IPS DF 4.7 (cell line): ENCODE measurements at regions not wholly inside any gene's neighbourhood (a gene's known extent, or its start where the extent isn't known, plus 50 kb on each side); places are given as distances from the start of the nearest gene placed in this dataset.

Experiments
- DNase-seq: peaks from one replicate; pipeline ENCODE4 v3.0.0-alpha.2; 2013; ENCODE audit warnings: low spot score; ENCODE audit errors: extremely low read depth

DNA sequence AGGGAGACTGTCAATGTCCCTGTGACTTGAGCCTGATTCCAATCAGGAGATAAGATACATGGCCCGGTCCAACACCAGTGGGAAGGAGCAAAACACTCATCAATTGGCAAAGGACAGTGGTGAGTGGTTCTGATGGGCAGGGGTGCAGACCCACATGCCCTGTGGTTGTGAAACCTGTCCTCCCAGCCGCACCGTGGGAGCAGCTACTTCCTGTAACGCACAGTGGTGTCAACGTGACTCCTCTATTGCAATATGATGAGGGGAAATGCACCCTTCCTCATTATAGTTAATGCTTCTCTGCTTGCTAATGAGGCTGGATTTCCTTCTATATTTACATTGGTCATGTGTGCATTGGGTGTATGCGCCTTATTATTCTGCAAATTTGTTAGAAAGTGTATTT lies 223.0 kb downstream of the IRX1 start:
- no peak for DNase-seq

DNA sequence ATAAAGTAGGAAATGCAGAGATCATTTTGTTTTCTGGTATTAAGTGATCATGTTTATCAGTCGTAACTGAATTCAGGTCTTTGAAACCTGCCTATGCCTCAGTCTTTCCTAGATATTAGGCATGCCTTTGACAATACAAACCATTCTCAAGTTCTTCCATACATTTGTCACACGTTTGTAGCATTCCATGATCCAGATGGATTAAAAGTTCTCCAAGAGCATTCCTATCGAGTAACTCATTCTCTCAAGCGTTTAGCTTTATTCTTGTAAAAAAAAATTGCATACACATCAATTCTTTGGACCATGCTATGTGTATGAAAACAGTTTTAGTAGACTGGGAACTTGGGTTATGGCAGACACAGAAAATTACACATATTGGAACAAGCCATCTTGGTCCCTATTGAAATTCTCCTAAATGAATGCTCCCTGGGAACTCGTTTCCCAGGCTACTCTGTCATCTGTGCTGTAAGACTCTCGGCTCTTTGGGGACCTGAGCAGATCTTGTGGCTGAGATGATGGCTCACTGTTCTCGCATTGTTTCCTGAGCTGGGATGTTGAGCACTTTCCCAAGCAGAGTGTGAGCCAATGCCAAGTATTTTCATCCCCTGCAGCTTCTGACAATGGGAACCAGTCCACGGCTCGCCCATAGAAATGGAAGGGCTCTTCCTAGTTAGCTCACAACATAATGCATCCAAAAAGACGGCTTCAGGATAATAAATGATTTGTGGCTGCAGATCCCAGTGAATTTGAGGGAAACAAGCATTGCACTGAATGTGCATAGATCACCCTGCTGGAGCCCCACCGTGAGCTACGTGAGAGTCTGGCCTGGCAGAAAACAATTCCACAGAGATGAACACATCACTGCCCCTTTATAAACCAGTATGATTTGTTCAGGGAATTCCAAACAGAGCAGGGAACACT lies 230.2 kb downstream of the IRX1 start:
- no peak for DNase-seq

DNA sequence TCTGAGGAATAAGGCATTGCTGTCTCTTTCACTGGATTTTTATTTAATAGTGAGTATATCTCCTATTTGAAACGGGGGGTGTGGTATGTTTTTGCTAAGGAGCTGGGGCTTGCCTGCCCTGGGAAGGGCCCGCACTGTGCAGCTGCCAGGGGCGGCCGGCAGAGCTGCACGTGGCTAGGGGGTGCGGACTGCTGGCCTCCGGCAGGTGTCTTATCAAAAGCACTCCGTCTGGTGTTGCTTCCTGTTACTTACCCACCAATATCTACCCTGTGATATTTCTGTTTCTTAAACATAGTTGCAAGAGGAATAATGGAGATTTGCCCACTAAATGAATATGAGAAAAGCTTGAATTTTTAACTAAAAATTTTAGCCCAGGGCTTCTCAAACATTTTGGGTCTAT lies 232.0 kb downstream of the IRX1 start:
- no peak for DNase-seq

- DNase-seq: no peak
These were observed 233.1 kb downstream of the IRX1 start for GRCh38 chr5:3828761-3829160.

- no peak for DNase-seq
These were observed 237.9 kb downstream of the IRX1 start for GRCh38 chr5:3833566-3833965.

GRCh38 chr5:3835811-3836210 lies 240.2 kb downstream of the IRX1 start:
- no peak for DNase-seq

DNA sequence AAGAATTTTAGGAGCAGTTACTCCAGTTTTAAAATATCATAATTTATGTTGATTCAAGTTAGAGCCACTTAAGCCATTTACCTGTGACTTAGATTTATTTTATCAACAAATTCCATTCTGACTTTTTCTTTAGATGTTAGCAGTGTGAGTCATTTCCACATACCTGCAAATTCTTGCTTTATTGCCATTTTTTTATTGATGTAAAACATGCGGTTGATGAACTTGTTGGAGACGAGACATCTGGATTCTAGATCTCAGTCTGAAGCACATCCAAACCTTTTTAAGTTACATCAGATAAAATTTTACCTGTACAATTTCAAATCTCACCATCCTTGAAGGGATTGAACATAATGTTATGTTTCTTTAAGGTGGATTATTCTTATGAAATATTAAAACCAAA lies 240.9 kb downstream of the IRX1 start:
- DNase-seq: no peak

GRCh38 chr5:3837506-3837905 lies 241.9 kb downstream of the IRX1 start:
- DNase-seq: no peak

DNA sequence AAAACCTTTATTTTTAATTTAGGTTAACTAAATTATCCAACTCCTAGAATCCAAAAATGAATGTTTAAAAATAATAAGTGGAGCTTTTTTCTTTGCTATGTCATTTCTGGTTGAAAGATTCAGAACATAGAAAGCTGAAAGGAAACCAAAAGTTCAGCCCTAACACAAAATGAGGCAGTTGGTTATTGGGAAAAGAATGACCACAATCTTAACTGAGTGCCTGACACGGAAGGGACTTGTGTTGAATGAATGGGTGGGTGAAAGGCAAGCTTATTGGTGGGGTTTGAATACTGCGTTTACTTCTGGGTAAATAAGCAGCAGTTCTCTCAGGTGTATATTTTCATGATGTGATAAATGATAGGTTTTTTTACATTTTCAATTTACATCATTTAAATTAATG lies 243.5 kb downstream of the IRX1 start:
- no peak for DNase-seq

- no peak for DNase-seq
These were observed 247.0 kb downstream of the IRX1 start for GRCh38 chr5:3842591-3842990.

GRCh38 chr5:3843706-3844105 lies 248.1 kb downstream of the IRX1 start:
- DNase-seq: no peak

DNA sequence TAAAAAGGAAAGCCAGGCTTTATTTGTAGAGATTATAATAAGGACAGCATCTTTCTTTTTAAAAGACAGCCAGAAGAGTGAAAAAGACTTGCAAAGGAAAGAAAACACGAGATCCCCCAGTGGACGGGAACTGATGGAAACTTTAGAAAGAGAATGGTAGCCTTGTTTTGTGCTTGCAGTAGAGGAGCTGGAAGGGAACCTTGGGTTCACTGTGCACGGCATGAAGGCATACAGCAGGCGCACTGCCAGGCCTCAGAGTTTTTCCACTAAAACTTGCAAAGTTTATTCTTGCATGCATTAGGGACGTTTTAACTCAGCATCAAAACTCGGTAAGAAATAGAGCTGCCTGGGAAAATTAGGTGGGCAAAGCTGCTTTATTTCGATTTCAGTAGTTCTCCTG lies 248.6 kb downstream of the IRX1 start:
- DNase-seq: no peak

GRCh38 chr5:3845230-3845629 lies 249.6 kb downstream of the IRX1 start:
- DNase-seq: no peak

GRCh38 chr5:3852161-3852916 lies 256.7 kb downstream of the IRX1 start:
- DNase-seq: no peak

DNA sequence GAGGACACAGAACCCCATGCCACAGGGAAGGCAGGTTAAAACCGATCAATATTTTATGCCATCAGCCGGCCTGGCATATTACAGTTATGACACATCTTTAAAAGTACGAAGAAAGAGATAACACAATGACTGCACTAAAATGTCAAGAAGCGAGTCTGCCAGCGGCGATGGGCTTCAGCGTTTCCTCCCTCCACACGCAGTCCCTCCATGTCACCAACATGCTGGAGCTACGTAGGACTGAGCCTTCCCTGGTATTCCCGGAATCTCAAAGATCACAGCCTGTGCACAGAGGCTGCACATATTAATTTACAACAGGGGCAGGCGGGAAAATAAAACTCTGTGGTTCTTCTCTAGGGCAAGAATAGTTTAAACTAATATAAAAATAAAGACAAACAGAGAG lies 257.7 kb downstream of the IRX1 start:
- DNase-seq: no peak

DNA sequence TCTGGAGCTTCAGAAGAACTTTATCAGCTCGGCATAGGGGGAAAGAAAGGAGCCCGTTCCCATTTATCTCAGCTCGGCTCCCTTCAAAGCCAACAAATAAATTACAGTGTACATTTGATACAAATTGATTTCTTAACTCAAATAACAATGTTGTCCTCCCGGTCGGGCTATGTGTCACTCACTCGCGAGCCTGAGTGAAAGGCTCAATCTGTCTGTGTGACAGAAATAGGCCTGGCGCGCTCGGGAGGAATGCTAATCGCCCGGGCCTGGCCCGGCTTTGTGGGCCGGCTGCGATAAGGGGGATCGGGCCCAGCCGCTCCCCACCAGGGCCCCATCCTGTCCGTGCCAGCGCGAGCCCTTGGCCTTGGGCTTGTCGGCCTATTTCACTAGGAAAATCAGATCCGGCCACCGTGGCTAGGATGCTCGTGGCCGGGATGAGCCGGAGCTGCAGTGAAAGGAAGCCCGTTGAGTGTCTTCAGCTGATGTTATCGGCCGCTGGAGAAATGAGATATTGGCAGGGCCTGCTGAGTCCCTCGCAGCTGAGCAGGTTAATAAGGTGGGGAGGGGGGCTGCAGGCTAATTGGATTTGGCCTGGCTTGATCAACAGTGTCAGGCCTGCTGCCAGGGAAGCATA lies 258.7 kb downstream of the IRX1 start:
- no peak for DNase-seq

DNA sequence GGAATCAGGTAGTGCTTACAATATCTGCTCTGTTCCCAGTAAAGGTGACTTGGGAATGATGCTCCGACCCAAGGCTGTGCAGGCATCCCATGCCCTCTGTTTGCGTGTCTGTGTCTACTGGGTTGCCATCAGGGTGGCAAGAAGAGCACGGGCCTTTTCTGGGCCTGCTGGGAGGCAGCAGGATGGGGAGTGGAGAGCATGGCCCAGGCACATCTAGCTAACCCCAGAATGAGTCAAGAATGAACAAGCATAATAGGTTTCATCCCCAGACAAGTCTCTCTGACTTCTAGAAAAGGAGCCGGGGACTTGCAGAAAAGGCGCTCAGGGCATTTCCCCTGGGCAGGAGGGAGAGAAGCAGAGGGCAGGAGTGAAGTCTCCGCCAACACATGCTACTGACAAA lies 260.4 kb downstream of the IRX1 start:
- no peak for DNase-seq

GRCh38 chr5:3858524-3858923 lies 262.9 kb downstream of the IRX1 start:
- DNase-seq: no peak

- no peak for DNase-seq
These were observed 267.3 kb downstream of the IRX1 start for GRCh38 chr5:3862906-3863305.

- no peak for DNase-seq
These were observed 279.5 kb downstream of the IRX1 start for GRCh38 chr5:3875144-3875543.

DNA sequence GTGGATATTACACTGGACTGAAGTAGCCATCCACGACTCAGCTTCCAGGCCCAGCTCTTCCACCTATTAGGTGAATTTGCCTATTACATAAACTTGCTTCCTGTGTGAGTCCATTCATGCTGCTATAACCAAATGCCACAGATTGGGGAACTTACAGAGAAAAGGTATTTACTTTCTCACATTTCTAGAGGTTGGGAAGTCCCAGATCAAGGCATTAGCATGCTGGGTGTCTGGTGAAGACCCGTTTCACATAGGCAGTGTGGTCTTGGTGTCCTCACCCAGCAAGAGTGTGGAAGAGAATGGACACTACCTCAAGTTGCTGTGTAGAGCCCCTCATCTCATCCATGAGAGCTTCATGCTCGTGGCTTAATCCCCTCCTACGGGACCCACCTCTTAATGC lies 282.6 kb downstream of the IRX1 start:
- no peak for DNase-seq

DNA sequence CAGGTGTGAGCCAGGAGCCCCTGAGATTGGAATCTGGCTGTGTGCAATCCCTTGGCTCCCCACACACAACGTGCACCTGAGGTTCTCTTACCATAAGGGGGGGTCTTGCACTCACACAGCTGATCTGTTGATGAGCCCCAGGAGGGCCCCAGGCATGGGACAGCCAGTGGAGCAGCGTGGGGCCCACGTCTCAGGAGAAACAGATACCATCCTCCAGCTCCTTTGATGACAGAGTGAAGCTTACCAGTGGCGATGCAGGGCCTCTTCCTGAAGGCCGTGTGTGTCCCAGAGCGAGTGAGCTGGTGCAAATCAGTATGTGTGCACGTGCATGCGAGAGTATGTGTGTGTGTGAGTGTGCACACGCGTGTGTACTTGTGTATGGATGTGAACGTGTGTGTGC lies 287.4 kb downstream of the IRX1 start:
- DNase-seq: no peak
